DND-41 (cell line): ENCODE measurements at regions not wholly inside any gene's neighbourhood (a gene's known extent, or its start where the extent isn't known, plus 50 kb on each side); places are given as distances from the start of the nearest gene placed in this dataset.

Experiments used
- EZH2 ChIP-seq: IDR thresholded peaks from 3 replicates; pipeline ENCODE4 v1.6.1; 2012; ENCODE audit warnings: borderline replicate concordance, low read depth, mild to moderate bottlenecking, moderate library complexity, low read length, inconsistent platforms; ENCODE audit not compliant: severe bottlenecking
- TF ChIP-seq, protein P1 (sequence below): IDR thresholded peaks from 2 replicates; pipeline ENCODE4 v1.5.1; 2012; ENCODE audit warnings: borderline replicate concordance, low read length, moderate library complexity, mild to moderate bottlenecking; ENCODE audit not compliant: poor library complexity, severe bottlenecking; ENCODE audit errors: extremely low read depth

DNA sequence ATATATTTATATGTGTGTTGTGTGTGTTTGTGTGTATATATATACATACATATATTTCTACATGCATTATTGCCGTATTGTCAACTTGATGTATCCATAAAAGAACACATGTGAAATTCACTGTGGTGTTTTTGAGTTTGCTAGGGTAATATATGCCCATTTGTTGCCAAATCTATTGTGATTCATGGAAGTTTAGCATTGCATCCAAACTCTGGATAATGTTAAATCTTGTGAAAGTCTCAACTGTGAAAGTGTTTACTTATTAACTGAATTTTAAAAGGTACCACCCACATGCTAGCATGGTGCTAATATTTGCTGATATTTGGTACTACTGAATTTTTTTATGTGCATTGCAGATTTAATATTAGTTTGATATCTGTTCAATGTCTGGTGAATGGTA is 96.6 kb upstream of the SLC8A1 start:
- TF ChIP-seq EZH2, result no peak
- TF ChIP-seq, protein P1, sequence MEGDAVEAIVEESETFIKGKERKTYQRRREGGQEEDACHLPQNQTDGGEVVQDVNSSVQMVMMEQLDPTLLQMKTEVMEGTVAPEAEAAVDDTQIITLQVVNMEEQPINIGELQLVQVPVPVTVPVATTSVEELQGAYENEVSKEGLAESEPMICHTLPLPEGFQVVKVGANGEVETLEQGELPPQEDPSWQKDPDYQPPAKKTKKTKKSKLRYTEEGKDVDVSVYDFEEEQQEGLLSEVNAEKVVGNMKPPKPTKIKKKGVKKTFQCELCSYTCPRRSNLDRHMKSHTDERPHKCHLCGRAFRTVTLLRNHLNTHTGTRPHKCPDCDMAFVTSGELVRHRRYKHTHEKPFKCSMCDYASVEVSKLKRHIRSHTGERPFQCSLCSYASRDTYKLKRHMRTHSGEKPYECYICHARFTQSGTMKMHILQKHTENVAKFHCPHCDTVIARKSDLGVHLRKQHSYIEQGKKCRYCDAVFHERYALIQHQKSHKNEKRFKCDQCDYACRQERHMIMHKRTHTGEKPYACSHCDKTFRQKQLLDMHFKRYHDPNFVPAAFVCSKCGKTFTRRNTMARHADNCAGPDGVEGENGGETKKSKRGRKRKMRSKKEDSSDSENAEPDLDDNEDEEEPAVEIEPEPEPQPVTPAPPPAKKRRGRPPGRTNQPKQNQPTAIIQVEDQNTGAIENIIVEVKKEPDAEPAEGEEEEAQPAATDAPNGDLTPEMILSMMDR, result no peak
